Astrocyte of the hippocampus (primary cell): ENCODE measurements at regions not wholly inside any gene's neighbourhood (a gene's known extent, or its start where the extent isn't known, plus 50 kb on each side); places are given as distances from the start of the nearest gene placed in this dataset.
"Not testable (repeated sequence)": the region's sequence is repeated elsewhere in the genome, so short reads cannot be mapped to it uniquely, and the experiment has no call there.

Source experiments
- DNase-seq: peaks from one replicate; pipeline ENCODE4 v3.0.0; 2011; ENCODE audit warnings: low read depth, low spot score

GRCh38 chr12:31820832-31821231, 92.0 kb upstream of the AMN1 start:
- no peak for DNase-seq

DNA sequence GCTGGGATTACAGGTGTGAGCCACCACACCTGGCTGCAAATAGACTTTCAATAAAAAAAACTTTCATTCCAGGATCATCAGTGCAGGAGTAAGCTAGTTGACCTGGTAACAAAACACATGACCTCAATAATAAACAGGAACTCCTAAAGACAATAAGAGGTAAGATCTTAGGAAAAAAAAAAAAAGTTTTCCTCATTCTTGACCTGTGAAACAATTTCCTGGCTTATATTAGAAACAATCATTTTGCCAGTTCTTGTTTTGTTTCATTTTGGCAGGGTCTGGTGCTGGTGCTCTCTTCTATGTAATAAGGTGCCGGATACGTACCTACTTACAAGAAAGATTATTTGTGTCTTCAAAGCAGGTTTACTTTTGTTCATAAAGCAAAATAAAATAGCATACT, 90.6 kb upstream of the AMN1 start:
- DNase-seq: no peak

GRCh38 chr12:31818623-31819268, 89.9 kb upstream of the AMN1 start:
- no peak for DNase-seq

DNA sequence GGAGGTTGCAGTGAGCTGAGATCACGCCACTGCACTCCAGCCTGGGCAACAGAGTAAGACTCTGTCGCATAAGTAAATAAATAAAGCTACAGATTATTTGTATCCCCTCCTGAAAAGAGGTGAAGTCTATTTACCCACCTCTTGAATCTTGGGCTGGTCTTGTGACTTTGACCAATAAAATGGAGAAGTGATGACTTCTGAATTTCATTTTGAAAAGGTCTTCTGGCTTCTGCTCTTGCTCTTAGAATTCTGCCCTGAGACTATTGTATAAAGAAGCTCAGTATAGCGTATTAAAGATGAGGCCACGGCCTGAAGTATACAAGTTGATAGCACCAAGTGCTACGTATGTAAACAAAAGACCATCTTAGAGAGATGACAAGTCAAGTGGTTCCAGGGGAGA, 88.3 kb upstream of the AMN1 start:
- no peak for DNase-seq

- no peak for DNase-seq
Observed at GRCh38 chr12:31815096-31815495, 86.3 kb upstream of the AMN1 start.

DNA sequence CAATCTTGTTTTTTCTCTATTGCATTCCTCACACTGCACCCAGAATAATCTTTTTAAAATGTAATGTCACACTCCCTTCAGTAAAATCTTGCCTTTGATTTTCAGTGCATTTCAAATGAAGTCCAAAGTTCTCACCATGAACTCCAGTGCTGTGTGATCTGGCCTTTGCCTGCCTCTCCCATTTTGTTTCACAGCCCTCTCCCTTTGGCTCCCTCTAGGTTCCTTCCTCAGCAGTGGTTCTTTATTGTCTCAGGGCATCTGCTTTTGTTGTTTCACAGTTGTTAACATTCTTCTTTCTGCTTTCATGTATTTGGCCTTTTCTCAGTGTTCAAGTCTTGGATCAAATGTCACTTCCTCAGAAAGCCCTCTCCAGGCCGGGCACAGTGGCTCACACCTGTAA, 84.5 kb upstream of the AMN1 start:
- no peak for DNase-seq

DNA sequence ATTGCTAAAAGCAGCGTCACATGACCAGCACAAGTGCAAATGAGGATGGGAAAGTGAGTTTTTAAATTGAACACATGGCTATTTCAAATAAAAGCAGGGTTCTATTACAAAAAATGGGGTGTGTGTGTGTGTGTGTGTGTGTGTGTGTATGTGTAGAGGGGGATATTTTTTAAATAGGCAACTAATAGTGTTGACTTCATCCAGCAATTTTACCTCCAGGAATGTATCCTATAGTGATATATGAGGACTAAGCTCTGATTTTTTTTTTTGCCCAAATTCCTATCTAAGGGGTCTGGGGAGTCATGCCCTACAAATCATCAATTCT, 78.9 kb upstream of the AMN1 start:
- no peak for DNase-seq

DNA sequence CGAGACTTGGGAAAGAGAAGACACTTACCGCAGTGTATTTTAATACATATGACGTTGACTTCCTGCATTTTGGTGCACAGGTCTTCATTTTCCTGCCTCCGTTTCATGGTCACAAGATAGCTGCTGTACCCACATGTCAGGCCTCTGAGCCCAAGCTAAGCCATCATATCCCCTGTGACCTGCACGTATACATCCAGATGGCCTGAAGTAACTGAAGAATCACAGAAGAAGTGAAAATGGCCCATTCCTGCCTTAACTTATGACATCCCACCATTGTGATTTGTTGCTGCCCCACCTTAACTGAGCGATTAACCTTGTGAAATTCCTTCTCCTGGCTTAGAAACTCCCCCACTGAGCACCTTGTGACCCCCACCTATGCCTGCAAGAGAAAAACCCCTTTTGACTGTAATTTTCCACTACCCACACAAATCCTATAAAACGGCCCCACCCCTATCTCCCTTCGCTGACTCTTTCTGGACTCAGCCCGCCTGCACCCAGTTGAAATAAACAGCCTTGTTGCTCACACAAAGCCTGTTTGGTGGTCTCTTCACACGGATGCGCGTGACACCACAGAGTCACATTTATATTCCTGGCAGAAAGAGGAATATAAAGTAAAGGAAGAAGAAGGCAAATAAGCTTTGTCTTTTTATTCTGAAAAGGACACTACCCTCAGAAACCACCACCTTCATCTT, 78.4 kb upstream of the AMN1 start:
- DNase-seq: not testable (repeated sequence)

DNA sequence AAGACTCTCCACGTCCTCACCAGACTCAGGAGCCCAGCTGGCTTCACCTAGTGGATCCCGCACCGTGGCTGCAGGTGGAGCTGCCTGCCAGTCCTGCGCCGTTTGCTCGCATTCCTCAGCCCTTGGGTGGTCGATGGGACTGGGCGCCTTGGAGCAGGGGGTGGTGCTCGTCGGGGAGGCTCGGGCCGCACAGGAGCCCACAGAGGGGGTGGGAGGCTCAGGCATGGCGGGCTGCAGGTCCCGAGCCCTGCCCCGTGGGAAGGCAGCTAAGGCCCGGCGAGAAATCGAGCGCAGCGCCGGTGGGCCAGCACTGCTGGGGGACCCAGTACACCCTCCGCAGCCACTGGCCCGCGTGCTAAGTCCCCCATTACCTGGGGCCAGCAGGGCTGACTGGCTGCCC, 76.9 kb upstream of the AMN1 start:
- not testable (repeated sequence) for DNase-seq

GRCh38 chr12:31804707-31805106, 75.9 kb upstream of the AMN1 start:
- not testable (repeated sequence) for DNase-seq

DNA sequence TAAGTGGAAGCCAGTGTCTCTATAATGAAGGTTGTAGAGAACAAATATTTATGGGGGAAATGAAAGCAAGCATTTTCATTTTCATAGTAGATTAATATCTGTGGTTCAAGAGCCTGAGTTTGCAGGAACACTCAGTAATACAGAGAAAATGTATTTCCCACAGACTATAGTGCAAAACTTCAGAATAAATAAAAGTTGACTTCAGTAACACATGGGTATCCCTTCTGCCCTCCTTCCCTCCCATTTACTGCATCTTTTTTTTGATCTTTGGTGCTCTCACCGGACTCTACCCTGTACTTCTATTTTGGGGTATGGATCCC, 75.3 kb upstream of the AMN1 start:
- no peak for DNase-seq

DNA sequence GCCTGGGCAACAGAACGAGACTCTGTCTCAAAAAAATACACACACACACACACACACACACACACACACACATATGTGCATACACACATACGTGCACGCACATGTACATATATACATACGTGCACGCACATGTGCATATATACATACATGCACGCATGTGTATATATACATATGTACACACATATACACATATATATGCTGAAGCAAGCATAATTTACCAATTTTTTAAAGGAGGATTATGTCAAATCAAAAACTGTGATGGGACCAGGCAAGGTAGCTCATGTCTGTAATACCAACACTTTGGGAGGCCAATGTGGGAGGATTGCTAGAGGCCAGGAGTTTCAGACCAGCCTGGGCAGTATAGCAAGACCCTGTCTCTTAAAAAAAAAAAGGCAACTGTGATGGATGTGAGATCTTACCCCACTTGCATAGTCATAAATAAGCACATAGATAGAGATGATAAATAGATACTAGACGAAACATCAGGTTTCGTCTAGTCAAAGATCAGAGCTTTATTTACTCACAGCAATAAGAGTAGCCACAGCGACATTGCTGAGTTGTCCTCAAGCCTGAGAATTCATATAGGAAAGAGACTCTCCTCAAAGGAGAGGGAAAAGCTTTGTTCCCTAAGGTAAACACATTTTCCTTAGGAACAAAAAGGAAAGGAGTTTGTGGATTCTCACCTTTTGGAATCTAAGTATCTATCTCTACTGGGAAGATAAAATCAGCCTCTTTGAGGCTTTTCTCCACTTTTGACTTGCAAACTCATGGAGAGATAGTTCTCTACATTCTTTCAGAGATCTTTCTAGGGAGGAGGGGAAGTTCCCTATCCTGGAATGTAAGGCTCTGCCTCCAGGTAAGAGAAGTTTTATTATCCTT, 74.7 kb upstream of the AMN1 start:
- no peak for DNase-seq

DNA sequence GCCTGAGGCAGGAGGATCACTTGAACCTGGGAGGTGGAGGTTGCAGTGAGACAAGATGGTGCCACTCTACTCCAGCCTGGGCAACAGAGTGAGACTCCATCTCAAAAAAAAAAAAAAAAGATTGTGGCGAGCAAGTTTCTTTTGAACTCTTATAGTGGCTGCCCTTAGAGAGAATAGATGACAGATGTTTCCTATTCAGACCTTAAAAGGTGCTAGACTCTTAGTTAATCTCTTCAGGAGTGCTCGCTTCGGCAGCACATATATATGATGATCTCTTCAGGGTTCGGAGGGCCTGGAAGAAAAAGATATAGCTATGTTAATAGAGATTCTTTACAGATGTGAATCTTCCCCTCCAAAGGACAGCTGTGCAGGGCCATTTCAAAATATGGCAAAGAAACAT, 73.1 kb upstream of the AMN1 start:
- DNase-seq: no peak

GRCh38 chr12:31797230-31797872, 68.5 kb upstream of the AMN1 start:
- DNase-seq: no peak

DNA sequence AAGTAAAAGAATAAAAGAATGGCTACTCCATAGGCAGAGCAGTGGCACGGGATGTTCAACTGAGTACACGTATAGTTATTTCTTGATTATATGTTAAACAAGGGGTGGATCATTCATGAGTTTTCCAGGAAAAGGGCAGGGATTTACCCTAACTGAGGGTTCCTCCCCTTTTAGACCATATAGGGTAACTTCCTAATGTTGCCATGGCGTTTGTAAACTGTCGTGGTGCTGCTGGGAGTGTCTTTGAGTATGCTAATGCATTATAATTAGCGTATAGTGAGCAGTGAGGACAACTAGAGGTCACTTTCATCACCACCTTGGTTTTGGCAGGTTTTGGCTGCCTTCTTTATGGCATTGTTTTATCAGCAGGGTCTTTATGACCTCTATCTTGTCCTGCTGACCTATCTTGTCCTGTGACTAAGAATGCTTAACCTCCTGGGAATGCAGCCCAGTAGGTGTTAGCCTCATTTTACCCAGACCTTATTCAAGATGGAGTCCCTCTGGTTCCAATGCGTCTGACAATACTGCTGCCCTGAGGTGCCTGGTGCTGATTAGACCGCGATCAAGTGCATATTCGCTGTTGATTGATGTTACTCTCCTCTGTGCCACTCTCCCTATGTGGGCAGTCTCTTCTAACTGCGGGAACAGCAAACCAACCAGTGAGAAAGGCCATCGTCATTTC, 67.6 kb upstream of the AMN1 start:
- no peak for DNase-seq

GRCh38 chr12:31794745-31795144, 65.9 kb upstream of the AMN1 start:
- DNase-seq: no peak

- not testable (repeated sequence) for DNase-seq
Observed at GRCh38 chr12:31791265-31791664, 62.4 kb upstream of the AMN1 start.

DNA sequence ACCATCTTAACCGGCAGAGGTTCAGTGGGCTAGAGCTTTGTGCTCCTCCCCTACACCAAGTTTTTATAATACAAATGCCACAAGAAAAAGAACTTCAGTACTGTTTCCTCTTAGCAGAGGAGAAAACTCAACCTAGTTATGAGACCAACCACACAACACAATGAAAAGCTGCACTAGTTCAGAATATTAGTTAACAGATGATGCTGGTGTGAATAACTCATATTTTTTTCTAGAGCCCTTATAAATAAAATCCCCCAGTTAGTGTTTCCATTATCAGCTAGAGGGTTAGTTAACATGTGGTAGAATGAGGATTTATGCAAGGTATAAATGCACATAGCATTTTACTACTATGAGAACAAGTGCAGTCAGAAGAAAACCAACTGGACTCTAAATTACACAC, 61.9 kb upstream of the AMN1 start:
- DNase-seq: no peak

- DNase-seq: no peak
Observed at GRCh38 chr12:31785318-31785717, 56.5 kb upstream of the AMN1 start.

- no peak for DNase-seq
Observed at GRCh38 chr12:31783996-31784645, 55.3 kb upstream of the AMN1 start.

- DNase-seq: no peak
Observed at GRCh38 chr12:31783556-31783955, 54.7 kb upstream of the AMN1 start.
